Vagina (tissue), 2 donors: ENCODE measurements at regions not wholly inside any gene's neighbourhood (a gene's known extent, or its start where the extent isn't known, plus 50 kb on each side); places are given as distances from the start of the nearest gene placed in this dataset.

Experiments used
- POLR2A ChIP-seq, 2 donors: fragments of 450-650 bp; IDR thresholded peaks; one replicate each; pipeline ENCODE4 v1.6.1; 2017; ENCODE audit warnings: antibody characterized with exemption in 2 of 2, mild to moderate bottlenecking in 2 of 2, moderate library complexity in 2 of 2
- POLR2AphosphoS5 ChIP-seq, 2 donors: sonication (generic); formaldehyde crosslinking; IDR thresholded peaks; one replicate each; pipeline ENCODE4 v1.9.0; 2017; ENCODE audit warnings: antibody characterized with exemption in 2 of 2, mild to moderate bottlenecking in 2 of 2, low read depth in 1 of 2; ENCODE audit not compliant: insufficient read depth in 1 of 2
- TF ChIP-seq, protein P1 (sequence below), 3 experiments: fragments of 450-650 bp in 2 of 3; fragments of 200-600 bp in 1 of 3; sonication (generic) in 1 of 3; IDR thresholded peaks; one replicate each; pipeline ENCODE4 v1.5.1; 2017 to 2019; ENCODE audit warnings: antibody characterized with exemption in 3 of 3, mild to moderate bottlenecking in 2 of 3, moderate library complexity in 2 of 3

DNA sequence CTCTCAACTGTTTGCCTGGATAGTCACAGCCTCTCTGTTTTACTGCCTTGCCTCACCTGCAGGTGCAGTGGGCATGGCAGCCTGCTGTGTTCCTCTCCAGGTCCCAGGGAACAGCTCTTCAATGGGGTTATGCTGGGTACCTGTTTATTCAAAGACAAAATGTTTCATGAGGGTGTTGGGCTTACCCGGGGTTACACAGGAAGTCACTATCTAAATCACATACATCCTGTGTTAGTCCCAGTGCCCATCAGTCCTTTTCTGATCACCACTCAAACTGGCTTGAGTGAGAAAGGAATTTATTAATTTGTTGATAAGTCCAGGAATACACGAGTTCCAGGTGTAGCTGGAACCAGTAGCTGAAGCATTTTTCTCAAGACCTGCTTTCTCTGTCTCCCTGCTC is 1503.6 kb upstream of the TMEM132C start:
- TF ChIP-seq, protein P1, sequence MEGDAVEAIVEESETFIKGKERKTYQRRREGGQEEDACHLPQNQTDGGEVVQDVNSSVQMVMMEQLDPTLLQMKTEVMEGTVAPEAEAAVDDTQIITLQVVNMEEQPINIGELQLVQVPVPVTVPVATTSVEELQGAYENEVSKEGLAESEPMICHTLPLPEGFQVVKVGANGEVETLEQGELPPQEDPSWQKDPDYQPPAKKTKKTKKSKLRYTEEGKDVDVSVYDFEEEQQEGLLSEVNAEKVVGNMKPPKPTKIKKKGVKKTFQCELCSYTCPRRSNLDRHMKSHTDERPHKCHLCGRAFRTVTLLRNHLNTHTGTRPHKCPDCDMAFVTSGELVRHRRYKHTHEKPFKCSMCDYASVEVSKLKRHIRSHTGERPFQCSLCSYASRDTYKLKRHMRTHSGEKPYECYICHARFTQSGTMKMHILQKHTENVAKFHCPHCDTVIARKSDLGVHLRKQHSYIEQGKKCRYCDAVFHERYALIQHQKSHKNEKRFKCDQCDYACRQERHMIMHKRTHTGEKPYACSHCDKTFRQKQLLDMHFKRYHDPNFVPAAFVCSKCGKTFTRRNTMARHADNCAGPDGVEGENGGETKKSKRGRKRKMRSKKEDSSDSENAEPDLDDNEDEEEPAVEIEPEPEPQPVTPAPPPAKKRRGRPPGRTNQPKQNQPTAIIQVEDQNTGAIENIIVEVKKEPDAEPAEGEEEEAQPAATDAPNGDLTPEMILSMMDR (IDR thresholded peaks at IDR 0.05): no peak
- TF ChIP-seq POLR2A (IDR thresholded peaks at IDR 0.05): no peak
- TF ChIP-seq POLR2AphosphoS5 (IDR thresholded peaks at IDR 0.05; ENCODE audit: insufficient read depth in 1 of 2, low read depth in 1 of 2): no peak
